22Rv1 (cell line): ENCODE measurements at regions not wholly inside any gene's neighbourhood (a gene's known extent, or its start where the extent isn't known, plus 50 kb on each side); places are given as distances from the start of the nearest gene placed in this dataset.

Source experiments
- H3K27ac ChIP-seq: fragments of 450-650 bp; 2 replicates; pipeline ENCODE4 v1.5.1; 2017
- ZFX ChIP-seq: fragments of 450-650 bp; IDR thresholded peaks from 2 replicates; pipeline ENCODE4 v1.6.1; 2017; ENCODE audit warnings: antibody characterized with exemption, borderline replicate concordance
- TF ChIP-seq, protein P1 (sequence below): fragments of 450-650 bp; IDR thresholded peaks from 2 replicates; pipeline ENCODE4 v1.5.1; 2017; ENCODE audit warnings: mild to moderate bottlenecking

DNA sequence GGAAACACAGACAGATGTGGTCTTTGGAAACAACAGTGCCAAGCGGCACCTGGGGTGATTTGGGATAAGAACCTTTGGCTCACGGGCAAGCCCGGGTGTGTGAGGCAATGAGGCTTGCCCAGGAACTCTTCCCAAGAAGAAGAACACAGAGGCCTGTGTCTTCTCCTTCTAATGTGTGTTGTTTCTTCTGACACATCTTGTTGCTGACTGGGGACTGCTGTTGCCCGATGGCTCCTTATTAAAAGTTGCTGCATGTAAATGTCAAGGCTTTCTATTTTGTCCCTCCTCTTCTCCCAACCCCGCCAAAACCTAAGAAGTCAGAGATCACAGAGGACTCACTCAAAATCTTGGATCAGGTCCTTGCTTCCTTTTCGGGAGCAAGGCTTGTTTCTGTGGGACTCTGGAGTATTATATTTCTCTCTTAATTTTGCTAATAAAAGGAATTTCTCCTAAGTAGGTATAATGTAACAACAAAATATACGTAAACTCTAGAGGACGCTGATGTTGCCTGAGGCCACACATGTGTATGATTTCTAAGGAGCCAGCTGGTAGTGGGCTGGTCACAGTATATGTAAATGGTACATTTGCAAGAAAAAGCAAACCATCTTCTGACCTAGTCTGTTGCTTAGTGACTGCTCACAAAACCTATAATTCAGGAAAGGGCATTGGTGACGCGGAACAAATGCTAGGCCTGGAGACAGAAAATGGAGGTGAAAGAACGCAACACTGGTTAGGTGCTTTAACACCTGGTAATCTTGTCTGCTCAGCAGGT is 232.5 kb downstream of the GADD45G start:
- TF ChIP-seq, protein P1, sequence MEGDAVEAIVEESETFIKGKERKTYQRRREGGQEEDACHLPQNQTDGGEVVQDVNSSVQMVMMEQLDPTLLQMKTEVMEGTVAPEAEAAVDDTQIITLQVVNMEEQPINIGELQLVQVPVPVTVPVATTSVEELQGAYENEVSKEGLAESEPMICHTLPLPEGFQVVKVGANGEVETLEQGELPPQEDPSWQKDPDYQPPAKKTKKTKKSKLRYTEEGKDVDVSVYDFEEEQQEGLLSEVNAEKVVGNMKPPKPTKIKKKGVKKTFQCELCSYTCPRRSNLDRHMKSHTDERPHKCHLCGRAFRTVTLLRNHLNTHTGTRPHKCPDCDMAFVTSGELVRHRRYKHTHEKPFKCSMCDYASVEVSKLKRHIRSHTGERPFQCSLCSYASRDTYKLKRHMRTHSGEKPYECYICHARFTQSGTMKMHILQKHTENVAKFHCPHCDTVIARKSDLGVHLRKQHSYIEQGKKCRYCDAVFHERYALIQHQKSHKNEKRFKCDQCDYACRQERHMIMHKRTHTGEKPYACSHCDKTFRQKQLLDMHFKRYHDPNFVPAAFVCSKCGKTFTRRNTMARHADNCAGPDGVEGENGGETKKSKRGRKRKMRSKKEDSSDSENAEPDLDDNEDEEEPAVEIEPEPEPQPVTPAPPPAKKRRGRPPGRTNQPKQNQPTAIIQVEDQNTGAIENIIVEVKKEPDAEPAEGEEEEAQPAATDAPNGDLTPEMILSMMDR = no peak
- no peak for TF ChIP-seq ZFX

DNA sequence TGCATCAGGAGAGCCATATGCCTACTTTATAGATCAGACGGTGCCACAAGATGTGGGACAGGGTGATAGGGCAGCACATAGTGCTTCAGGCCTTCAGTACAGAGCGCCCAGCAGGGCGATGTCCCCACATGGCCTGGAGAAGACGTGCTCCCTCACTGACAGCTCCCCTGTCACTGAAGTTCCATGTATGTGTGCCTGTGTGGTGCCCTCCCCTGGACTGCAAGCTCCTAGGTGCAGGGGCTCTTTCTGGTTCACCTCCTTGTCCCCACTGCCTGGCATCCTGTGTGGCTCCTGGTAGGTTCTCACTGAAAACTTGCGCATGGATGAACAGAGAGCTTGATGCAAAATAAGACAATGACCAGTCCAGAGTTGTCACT is 233.1 kb downstream of the GADD45G start:
- TF ChIP-seq, protein P1 = no peak
- no peak overlapping the region for H3K27ac ChIP-seq

More for the DNA sequence above, 232.5 kb downstream of the GADD45G start:
- no peak overlapping the region for H3K27ac ChIP-seq

DNA sequence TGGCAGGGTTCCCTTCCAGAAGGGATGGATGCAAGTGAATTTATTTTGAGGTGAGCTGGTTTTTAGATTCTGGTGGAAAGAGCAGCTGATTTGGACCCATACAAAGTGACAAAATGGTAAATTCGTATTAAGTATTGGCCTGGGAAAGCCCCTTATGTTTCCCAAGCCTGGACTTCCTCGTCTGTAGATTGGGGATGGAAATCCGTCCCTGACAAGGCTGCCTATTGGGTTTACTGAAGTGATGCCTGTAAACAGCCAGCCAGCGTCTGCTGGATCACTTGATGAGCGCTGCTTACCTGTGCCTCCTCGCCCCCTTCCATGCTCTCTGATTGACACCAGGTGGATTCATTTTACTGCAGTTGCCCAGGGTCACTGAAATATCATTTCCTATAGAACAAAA is 233.8 kb downstream of the GADD45G start:
- no peak for TF ChIP-seq ZFX
- TF ChIP-seq, protein P1 = no peak
- no peak overlapping the region for H3K27ac ChIP-seq

DNA sequence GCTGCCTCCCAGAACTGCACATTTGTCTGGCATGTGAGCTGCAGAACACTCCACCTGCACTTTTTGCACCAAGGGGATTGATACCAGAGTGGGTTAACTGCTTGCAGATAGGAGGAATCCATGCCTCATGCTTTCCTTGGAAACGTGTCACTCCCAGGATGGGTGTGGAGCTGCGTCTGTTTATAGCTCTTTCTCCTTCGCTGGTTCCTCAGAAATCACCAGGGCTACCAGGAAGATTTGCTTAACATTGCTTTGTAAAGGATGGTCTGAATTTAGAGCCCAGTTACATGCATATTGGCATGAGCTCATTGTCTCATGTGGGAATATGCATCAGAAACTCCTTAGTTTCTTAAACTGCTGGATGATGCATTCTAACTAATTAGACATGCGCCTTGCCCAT is 234.6 kb downstream of the GADD45G start:
- no peak overlapping the region for H3K27ac ChIP-seq
- TF ChIP-seq ZFX = no peak
- TF ChIP-seq, protein P1 = no peak

DNA sequence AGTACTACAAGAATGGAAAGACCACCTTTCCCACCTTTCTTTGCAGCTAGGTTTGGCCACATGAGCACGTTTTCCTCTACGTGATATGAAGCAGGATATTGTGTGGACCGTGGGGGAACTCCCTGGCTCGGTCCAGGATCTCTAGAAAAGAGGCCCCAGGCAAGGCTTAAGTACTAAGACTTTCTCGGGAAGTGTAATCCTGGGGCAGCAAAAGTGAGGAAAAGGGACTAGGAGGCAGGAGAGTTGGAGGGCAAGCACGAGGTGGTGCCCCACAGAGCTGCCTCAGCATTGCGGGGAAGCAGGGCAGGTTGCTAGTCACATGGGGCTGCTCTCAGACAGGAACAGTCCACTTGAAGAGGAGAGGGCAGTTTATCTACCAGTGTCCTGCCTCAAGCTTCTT is 235.1 kb downstream of the GADD45G start:
- no peak overlapping the region for H3K27ac ChIP-seq
- no peak for TF ChIP-seq ZFX
- TF ChIP-seq, protein P1 = no peak

DNA sequence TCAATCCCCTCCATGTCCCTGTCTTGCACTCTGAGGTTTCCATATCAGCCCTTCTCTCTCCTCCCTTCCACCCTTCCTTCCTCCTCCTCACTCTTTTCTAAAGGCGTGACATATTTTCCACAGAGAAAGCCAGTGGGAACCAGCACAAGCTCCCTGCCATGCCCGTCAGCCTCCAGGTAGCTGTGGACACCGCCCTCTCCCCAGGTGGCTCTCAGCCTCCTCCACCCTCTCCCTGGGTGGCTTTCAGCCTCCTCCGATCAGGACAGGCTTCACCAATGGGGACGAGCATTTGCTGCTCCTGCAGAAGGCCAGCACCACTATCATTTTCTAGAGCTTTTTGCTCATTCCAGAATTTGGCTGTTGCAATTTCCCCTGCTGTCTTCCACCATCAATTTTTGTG is 236.6 kb downstream of the GADD45G start:
- TF ChIP-seq, protein P1 = no peak
- TF ChIP-seq ZFX = no peak
- H3K27ac ChIP-seq = no peak overlapping the region

DNA sequence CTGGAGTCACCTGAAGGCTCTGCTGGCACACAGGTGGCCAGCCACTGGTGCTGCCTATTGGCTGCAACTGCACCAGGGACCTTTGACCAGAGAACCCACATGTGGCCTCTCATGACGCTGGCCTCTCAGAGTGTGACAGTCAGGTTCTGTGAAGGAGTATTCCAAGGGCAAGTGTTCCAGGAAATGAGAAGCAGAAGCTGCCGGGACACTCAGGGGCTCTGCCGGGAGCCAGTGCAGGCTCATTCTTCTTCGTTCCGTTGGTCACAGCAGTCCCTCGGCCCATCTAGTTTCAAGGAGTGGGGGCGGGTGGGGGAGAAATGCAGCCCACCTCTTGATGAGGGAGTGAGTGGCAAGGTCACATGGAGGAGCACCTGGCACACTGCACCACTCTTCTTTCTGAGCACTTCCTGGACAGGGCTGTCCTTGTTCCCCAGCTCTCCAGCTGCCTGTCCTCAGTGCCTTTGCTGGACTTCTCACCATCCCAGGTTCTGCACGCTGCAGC is 237.5 kb downstream of the GADD45G start:
- TF ChIP-seq, protein P1 = no peak
- TF ChIP-seq ZFX = no peak
- H3K27ac ChIP-seq = no peak overlapping the region
